Fibroblast of lung (primary cell): ENCODE measurements at regions not wholly inside any gene's neighbourhood (a gene's known extent, or its start where the extent isn't known, plus 50 kb on each side); places are given as distances from the start of the nearest gene placed in this dataset.

Experiments
- DNase-seq, 2 donors: peaks; one replicate each; pipeline versions ENCODE4 v3.0.0 to v3.0.0-alpha.2; 2010; ENCODE audit warnings: low read depth in 2 of 2
- H2AFZ ChIP-seq: 2 replicates; pipeline ENCODE4 v1.5.1; 2012; ENCODE audit warnings: low read length, control low read depth, inconsistent platforms
- H3K27ac ChIP-seq: 2 replicates; pipeline ENCODE4 v1.5.1; 2011; ENCODE audit warnings: low read length, control low read depth; ENCODE audit not compliant: insufficient read depth
- H3K27me3 ChIP-seq: 2 replicates; pipeline ENCODE4 v1.5.1; 2011; ENCODE audit warnings: mild to moderate bottlenecking, low read length; ENCODE audit not compliant: control insufficient read depth, insufficient read depth
- H3K36me3 ChIP-seq: 2 replicates; pipeline ENCODE4 v1.5.1; 2011; ENCODE audit warnings: low read length; ENCODE audit not compliant: control insufficient read depth, insufficient read depth
- H3K4me1 ChIP-seq: 2 replicates; pipeline ENCODE4 v1.5.1; 2011; ENCODE audit warnings: low read length; ENCODE audit not compliant: control insufficient read depth, insufficient read depth; ENCODE audit errors: extremely low read depth
- H3K4me2 ChIP-seq: 2 replicates; pipeline ENCODE4 v1.5.1; 2011; ENCODE audit warnings: low read length, control low read depth; ENCODE audit not compliant: insufficient read depth; ENCODE audit errors: extremely low read depth
- H3K4me3 ChIP-seq, 4 experiments: fragments of 200-600 bp in 1 of 4; sonication (generic) in 1 of 4; replicated peaks in 1 of 4; 2 replicates each; pipeline ENCODE4 v1.5.1; 2011 to 2016; ENCODE audit warnings: low read length in 4 of 4, low read depth in 3 of 4, mild to moderate bottlenecking in 3 of 4, control low read depth in 2 of 4, inconsistent platforms in 1 of 4, mixed read lengths in 1 of 4; ENCODE audit not compliant: insufficient read depth in 1 of 4; ENCODE audit errors: control extremely low read depth in 1 of 4
- H3K79me2 ChIP-seq: 2 replicates; pipeline ENCODE4 v1.5.1; 2012; ENCODE audit warnings: mild to moderate bottlenecking, low read length, inconsistent platforms; ENCODE audit not compliant: control insufficient read depth, insufficient read depth
- H3K9ac ChIP-seq: 2 replicates; pipeline ENCODE4 v1.5.1; 2011; ENCODE audit warnings: mild to moderate bottlenecking, low read length, control low read depth; ENCODE audit not compliant: insufficient read depth
- H3K9me3 ChIP-seq: 2 replicates; pipeline ENCODE4 v1.5.1; 2012; ENCODE audit warnings: low read depth, low read length; ENCODE audit not compliant: control insufficient read depth, insufficient read depth
- H4K20me1 ChIP-seq: 2 replicates; pipeline ENCODE4 v1.5.1; 2011; ENCODE audit warnings: low read length; ENCODE audit not compliant: control insufficient read depth, insufficient read depth; ENCODE audit errors: extremely low read depth
- CTCF ChIP-seq, 2 donors: IDR thresholded peaks in 1 of 2; conservative IDR thresholded peaks in 1 of 2; 1 replicate in 1 of 2; 2 replicates in 1 of 2; pipeline ENCODE4 v1.5.1; 2011 to 2012; ENCODE audit warnings: low read length in 2 of 2, control low read depth in 1 of 2, inconsistent platforms in 1 of 2, low read depth in 1 of 2, mild to moderate bottlenecking in 1 of 2
- EZH2 ChIP-seq: IDR thresholded peaks from 2 replicates; pipeline ENCODE4 v1.5.1; 2012; ENCODE audit warnings: low read length, control low read depth, mild to moderate bottlenecking; ENCODE audit errors: missing control alignments

DNA sequence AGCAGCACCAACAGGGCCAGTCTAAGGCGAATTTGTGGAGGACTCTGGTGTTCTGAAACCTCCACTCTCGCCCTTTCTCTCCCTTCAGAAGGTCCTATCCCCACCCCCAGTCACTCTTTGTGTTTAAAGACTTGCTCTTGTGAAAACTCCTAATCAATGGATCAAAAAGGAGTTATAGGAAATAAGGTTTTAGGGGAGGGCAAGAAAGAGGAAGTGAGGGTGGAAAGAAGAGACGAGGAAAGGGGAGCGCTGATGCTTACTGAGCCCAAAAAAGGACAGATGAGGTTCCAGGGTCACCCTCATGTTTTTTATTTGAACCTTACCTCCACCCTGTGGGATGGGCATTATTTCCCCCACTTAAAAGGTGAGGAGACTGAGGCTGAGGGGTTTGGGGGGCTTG lies 70.0 kb upstream of the SLC6A11 start:
- Histone ChIP-seq H3K4me3 (no peak overlapping the region), H2AFZ (no peak overlapping the region), H3K4me1 (no peaks in the 10 kb centered on the region), H3K79me2 (no peaks in the 10 kb centered on the region), H3K4me2 (no peak overlapping the region), H3K9ac (no peak overlapping the region), H3K9me3 (no peaks in the 10 kb centered on the region), H3K27ac (no peak overlapping the region), H3K27me3 (no peaks in the 10 kb centered on the region), H4K20me1 (no peaks in the 10 kb centered on the region), H3K36me3 (no peaks in the 10 kb centered on the region)
- TF ChIP-seq EZH2 (no peak), CTCF (conservative IDR thresholded peaks at IDR 0.05 in 1 of 2, IDR thresholded peaks at IDR 0.05 in 1 of 2; ENCODE audit: low read depth in 1 of 2, low read length in 2 of 2) (no peak)
- DNase-seq, result no peak

DNA sequence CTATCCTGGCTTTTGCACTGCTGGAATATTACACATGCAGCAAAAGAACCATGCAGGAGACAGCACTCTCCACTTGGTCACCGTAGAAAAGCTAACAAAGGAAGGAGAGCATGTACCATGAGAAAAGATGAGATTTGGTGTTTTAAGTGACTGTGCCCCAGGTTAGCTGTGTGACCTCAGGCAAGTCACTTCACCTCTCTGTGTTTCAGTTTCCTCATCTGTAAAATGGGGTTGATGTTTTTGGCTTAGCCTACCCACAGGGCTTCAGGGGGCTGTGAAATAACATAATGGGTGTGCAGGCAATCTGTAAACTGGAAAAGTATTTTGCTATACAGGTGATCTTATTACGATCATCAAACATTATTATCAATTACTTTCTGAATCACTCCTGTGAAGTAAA lies 69.3 kb upstream of the SLC6A11 start:
- H2AFZ ChIP-seq, result no peak overlapping the region

GRCh38 chr3:10747341-10747740 lies 68.7 kb upstream of the SLC6A11 start:
- Histone ChIP-seq H3K4me2 (no peak overlapping the region), H3K9ac (no peak overlapping the region), H3K36me3 (no peaks in the 10 kb centered on the region), H3K27ac (no peak overlapping the region), H3K4me1 (no peaks in the 10 kb centered on the region), H4K20me1 (no peaks in the 10 kb centered on the region), H3K9me3 (no peaks in the 10 kb centered on the region), H3K4me3 (no peak overlapping the region), H3K27me3 (no peaks in the 10 kb centered on the region), H3K79me2 (no peaks in the 10 kb centered on the region), H2AFZ (no peak overlapping the region)
- no peak for DNase-seq
- TF ChIP-seq EZH2 (no peak), CTCF (conservative IDR thresholded peaks at IDR 0.05 in 1 of 2, IDR thresholded peaks at IDR 0.05 in 1 of 2; ENCODE audit: low read depth in 1 of 2, low read length in 2 of 2) (no peak)

More for the DNA sequence above, 69.3 kb upstream of the SLC6A11 start:
- H3K27me3 ChIP-seq, result no peaks in the 10 kb centered on the region
- H3K4me2 ChIP-seq, result no peak overlapping the region
- DNase-seq, result no peak
- no peak overlapping the region for H3K9ac ChIP-seq
- TF ChIP-seq CTCF (conservative IDR thresholded peaks at IDR 0.05 in 1 of 2, IDR thresholded peaks at IDR 0.05 in 1 of 2; ENCODE audit: low read depth in 1 of 2, low read length in 2 of 2), result no peak
- no peaks in the 10 kb centered on the region for H3K36me3 ChIP-seq
- no peaks in the 10 kb centered on the region for H3K9me3 ChIP-seq
- H3K79me2 ChIP-seq, result no peaks in the 10 kb centered on the region
- no peak overlapping the region for H3K4me3 ChIP-seq
- no peak overlapping the region for H3K27ac ChIP-seq
- no peaks in the 10 kb centered on the region for H4K20me1 ChIP-seq
- H3K4me1 ChIP-seq, result no peaks in the 10 kb centered on the region
